Kidney (tissue), 13 donors: ENCODE measurements at regions not wholly inside any gene's neighbourhood (a gene's known extent, or its start where the extent isn't known, plus 50 kb on each side); places are given as distances from the start of the nearest gene placed in this dataset.

ENCODE experiments used
- DNase-seq, 5 donors: peaks; one replicate each; pipeline ENCODE4 v3.0.0-alpha.2; 2013 to 2020
- FAIRE-seq: peaks from 2 replicates; lab custom pipeline; 2012; peaks lifted over from hg19 to GRCh38; lab: Jason Lieb, UNC
- H3K27ac ChIP-seq, 2 donors: one replicate each; pipeline ENCODE4 v1.7.0; 2013; ENCODE audit warnings: low read depth in 2 of 2, low read length in 2 of 2, inconsistent platforms in 1 of 2
- H3K27me3 ChIP-seq: one replicate; pipeline ENCODE4 v1.7.1; 2013; ENCODE audit warnings: low read length, inconsistent platforms; ENCODE audit not compliant: control insufficient read depth, insufficient read depth
- H3K36me3 ChIP-seq, 3 donors: one replicate each; pipeline versions ENCODE4 v1.7.0 to v1.7.1; 2013; ENCODE audit warnings: low read length in 3 of 3, control low read depth in 1 of 3, inconsistent platforms in 1 of 3; ENCODE audit not compliant: insufficient read depth in 3 of 3, control insufficient read depth in 2 of 3
- H3K4me1 ChIP-seq, 3 donors: one replicate each; pipeline versions ENCODE4 v1.7.0 to v1.7.1; 2013; ENCODE audit warnings: low read length in 3 of 3, inconsistent platforms in 1 of 3, low read depth in 1 of 3; ENCODE audit not compliant: control insufficient read depth in 2 of 3, insufficient read depth in 2 of 3
- H3K4me3 ChIP-seq, 3 donors: one replicate each; pipeline versions ENCODE4 v1.7.0 to v1.8.1; 2013; ENCODE audit warnings: low read length in 3 of 3, control low read depth in 1 of 3, inconsistent platforms in 1 of 3
- H3K9ac ChIP-seq, 3 donors: one replicate each; pipeline versions ENCODE4 v1.7.0 to v1.7.1; 2013; ENCODE audit warnings: low read length in 3 of 3, control low read depth in 1 of 3, inconsistent platforms in 1 of 3
- H3K9me3 ChIP-seq, 3 donors: one replicate each; pipeline versions ENCODE4 v1.7.0 to v1.7.1; 2013; ENCODE audit warnings: low read length in 3 of 3, control low read depth in 1 of 3, inconsistent platforms in 1 of 3; ENCODE audit not compliant: control insufficient read depth in 2 of 3, insufficient read depth in 1 of 3
- CTCF ChIP-seq: IDR thresholded peaks from 3 replicates; pipeline ENCODE4 v1.5.1; 2012; ENCODE audit warnings: mild to moderate bottlenecking, moderate library complexity, borderline replicate concordance; ENCODE audit not compliant: insufficient read depth; ENCODE audit errors: extremely low read depth
- intact Hi-C: fragments of 100-400 bp; cut with DNase I; formaldehyde crosslinking; loops from one replicate; pipeline ENCODE4 v1.11.1; 2022
- donor health status: control.
- donor health status: control.
- donor health status: control.
- donor health status: control.
- donor health status: control.
- donor health status: DM: yes; HTN: yes; CAD: no.
- donor health status: Normal renal cell carcinoma (clear cell type).

GRCh38 chr20:55561259-55561658 is 444.1 kb downstream of the CBLN4 start:
- Histone ChIP-seq H3K9me3 (no peaks in the 10 kb centered on the region), H3K36me3 (no peaks in the 10 kb centered on the region), H3K27ac (no peak overlapping the region), H3K9ac (no peak overlapping the region), H3K4me1 (no peaks in the 10 kb centered on the region), H3K27me3 (no peaks in the 10 kb centered on the region), H3K4me3 (no peak overlapping the region)
- intact Hi-C loops = no loop called here
- no peak for DNase-seq
- no peak for TF ChIP-seq CTCF
- FAIRE-seq = no peak

GRCh38 chr20:55557191-55557590 is 448.1 kb downstream of the CBLN4 start:
- intact Hi-C loops = no loop called here
- Histone ChIP-seq H3K36me3 (no peaks in the 10 kb centered on the region), H3K27me3 (no peaks in the 10 kb centered on the region), H3K4me1 (no peaks in the 10 kb centered on the region), H3K9ac (no peak overlapping the region), H3K27ac (no peak overlapping the region), H3K4me3 (no peak overlapping the region), H3K9me3 (no peaks in the 10 kb centered on the region)
- DNase-seq (peak in 3 of 5 donors; percentile 33 to 67 (median 66)), FAIRE-seq (no peak)
- no peak for TF ChIP-seq CTCF

GRCh38 chr20:55555075-55555650 is 450.2 kb downstream of the CBLN4 start:
- FAIRE-seq (no peak), DNase-seq (no peak)
- Histone ChIP-seq H3K9ac (no peak overlapping the region), H3K9me3 (no peaks in the 10 kb centered on the region), H3K36me3 (no peaks in the 10 kb centered on the region), H3K4me1 (no peaks in the 10 kb centered on the region), H3K4me3 (no peak overlapping the region), H3K27me3 (no peaks in the 10 kb centered on the region), H3K27ac (no peak overlapping the region)
- no peak for TF ChIP-seq CTCF
- intact Hi-C loops = no loop called here

- Histone ChIP-seq H3K4me3 (no peak overlapping the region), H3K27me3 (no peaks in the 10 kb centered on the region), H3K9ac (no peak overlapping the region), H3K4me1 (no peaks in the 10 kb centered on the region), H3K36me3 (no peaks in the 10 kb centered on the region), H3K27ac (no peak overlapping the region), H3K9me3 (no peaks in the 10 kb centered on the region)
- intact Hi-C loops = no loop called here
- DNase-seq (no peak), FAIRE-seq (no peak)
- no peak for TF ChIP-seq CTCF
These were observed 460.7 kb downstream of the CBLN4 start for GRCh38 chr20:55544638-55545037.
